Suprapubic skin (tissue), 4 donors: ENCODE measurements at regions not wholly inside any gene's neighbourhood (a gene's known extent, or its start where the extent isn't known, plus 50 kb on each side); places are given as distances from the start of the nearest gene placed in this dataset.

Source experiments
- CTCF ChIP-seq, 2 donors: fragments of 200-600 bp in 1 of 2; fragments of 450-650 bp in 1 of 2; sonication (generic) in 1 of 2; IDR thresholded peaks; one replicate each; pipeline ENCODE4 v1.5.1; 2016 to 2019; ENCODE audit warnings: antibody characterized with exemption in 2 of 2, mild to moderate bottlenecking in 1 of 2, moderate library complexity in 1 of 2
- EP300 ChIP-seq: sonication (generic); formaldehyde crosslinking; IDR thresholded peaks from one replicate; pipeline ENCODE4 v1.6.1; 2017; ENCODE audit warnings: antibody characterized with exemption
- POLR2A ChIP-seq, 2 donors: fragments of 450-650 bp; IDR thresholded peaks; one replicate each; pipeline ENCODE4 v1.6.1; 2017; ENCODE audit warnings: antibody characterized with exemption in 2 of 2, mild to moderate bottlenecking in 2 of 2, moderate library complexity in 2 of 2
- POLR2AphosphoS5 ChIP-seq, 3 donors: sonication (generic); formaldehyde crosslinking; IDR thresholded peaks; one replicate each; pipeline ENCODE4 v1.6.1; 2017; ENCODE audit warnings: antibody characterized with exemption in 3 of 3

GRCh38 chrX:20712811-20713210, 446.1 kb upstream of the RPS6KA3 start:
- TF ChIP-seq CTCF (IDR thresholded peaks at IDR 0.05) (no peak), EP300 (no peak), POLR2A (IDR thresholded peaks at IDR 0.05) (no peak), POLR2AphosphoS5 (IDR thresholded peaks at IDR 0.05) (no peak)
